AG09309 (cell line): ENCODE measurements at regions not wholly inside any gene's neighbourhood (a gene's known extent, or its start where the extent isn't known, plus 50 kb on each side); places are given as distances from the start of the nearest gene placed in this dataset.
"Not testable (repeated sequence)": the region's sequence is repeated elsewhere in the genome, so short reads cannot be mapped to it uniquely, and the experiment has no call there.

Experiments
- DNase-seq: peaks from one replicate; pipeline ENCODE4 v3.0.0-alpha.2; 2010; ENCODE audit warnings: low read depth
- H3K4me3 ChIP-seq: 2 replicates; pipeline ENCODE4 v1.5.1; 2011; ENCODE audit warnings: mild to moderate bottlenecking, low read depth, low read length, moderate library complexity; ENCODE audit not compliant: control insufficient read depth
- CTCF ChIP-seq: IDR thresholded peaks from 2 replicates; pipeline ENCODE4 v1.5.1; 2011; ENCODE audit warnings: mild to moderate bottlenecking, low read depth, low read length, inconsistent platforms; ENCODE audit not compliant: insufficient read depth, control insufficient read depth; ENCODE audit errors: missing control alignments

- DNase-seq = no peak
- H3K4me3 ChIP-seq = no peak overlapping the region
- no peak for TF ChIP-seq CTCF
Measured at GRCh38 chr4:3601992-3602391, 69.8 kb upstream of the LRPAP1 start.

- H3K4me3 ChIP-seq, DNase-seq: not testable (repeated sequence)
Measured at GRCh38 chr4:3601108-3601690, 69.0 kb upstream of the LRPAP1 start.

- no peak for TF ChIP-seq CTCF
- no peak overlapping the region for H3K4me3 ChIP-seq
- DNase-seq = no peak
Measured at GRCh38 chr4:3599951-3600350, 67.7 kb upstream of the LRPAP1 start.

GRCh38 chr4:3598695-3599227 is 66.5 kb upstream of the LRPAP1 start:
- DNase-seq = no peak
- no peak for TF ChIP-seq CTCF
- H3K4me3 ChIP-seq = no peak overlapping the region

- H3K4me3 ChIP-seq = not testable (repeated sequence)
Measured at GRCh38 chr4:3597896-3598505, 65.8 kb upstream of the LRPAP1 start.

GRCh38 chr4:3596957-3597733 is 64.9 kb upstream of the LRPAP1 start:
- not testable (repeated sequence) for DNase-seq, H3K4me3 ChIP-seq

More at GRCh38 chr4:3597896-3598505, 65.8 kb upstream of the LRPAP1 start:
- DNase-seq = not testable (repeated sequence)

GRCh38 chr4:3595627-3596291 is 63.5 kb upstream of the LRPAP1 start:
- not testable (repeated sequence) for H3K4me3 ChIP-seq, DNase-seq

- DNase-seq, H3K4me3 ChIP-seq: not testable (repeated sequence)
Measured at GRCh38 chr4:3594751-3595150, 62.5 kb upstream of the LRPAP1 start.

GRCh38 chr4:3589946-3590924 is 58.0 kb upstream of the LRPAP1 start:
- H3K4me3 ChIP-seq, DNase-seq: not testable (repeated sequence)

- DNase-seq, H3K4me3 ChIP-seq: not testable (repeated sequence)
Measured at GRCh38 chr4:3589379-3589778, 57.2 kb upstream of the LRPAP1 start.

GRCh38 chr4:3588517-3589194 is 56.4 kb upstream of the LRPAP1 start:
- DNase-seq, H3K4me3 ChIP-seq: not testable (repeated sequence)

- not testable (repeated sequence) for H3K4me3 ChIP-seq, DNase-seq
Measured at GRCh38 chr4:3586596-3586995, 54.4 kb upstream of the LRPAP1 start.

GRCh38 chr4:3585567-3585966 is 53.3 kb upstream of the LRPAP1 start:
- not testable (repeated sequence) for H3K4me3 ChIP-seq, DNase-seq
